Ramos (cell line): ENCODE measurements at regions not wholly inside any gene's neighbourhood (a gene's known extent, or its start where the extent isn't known, plus 50 kb on each side); places are given as distances from the start of the nearest gene placed in this dataset.

Experiments
- in situ Hi-C: fragments of 300-500 bp; cut with MboI; formaldehyde crosslinking; loops from one replicate; pipeline ENCODE4 v1.14.3; 2022; ENCODE audit warnings: low sequenced_read_pairs; ENCODE audit not compliant: unreplicated experiment

- in situ Hi-C loops: no loop called here
Measured at GRCh38 chr2:234669621-234670020, 172.7 kb upstream of the ARL4C start.

GRCh38 chr2:234669001-234669400, 172.1 kb upstream of the ARL4C start:
- in situ Hi-C loops: no loop called here

DNA sequence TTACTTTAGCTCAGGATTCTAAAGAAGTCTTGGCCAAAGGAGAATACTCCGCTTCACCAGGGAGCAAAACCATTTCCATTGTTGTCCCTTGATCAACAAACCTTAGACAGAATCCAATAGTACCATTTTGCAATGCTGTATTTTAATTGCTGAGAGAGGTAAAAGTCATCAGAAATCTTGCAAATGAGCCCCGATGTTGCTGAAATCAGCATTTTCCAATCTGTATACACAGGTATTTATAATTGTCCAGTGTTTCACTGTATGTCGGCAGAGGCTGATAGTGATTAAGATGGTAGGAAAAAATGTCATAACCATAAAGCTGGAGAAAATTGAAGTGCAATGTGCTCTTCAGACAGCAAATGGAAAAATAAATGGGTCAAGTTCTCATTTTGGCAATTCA, 170.0 kb upstream of the ARL4C start:
- in situ Hi-C loops: no loop called here

DNA sequence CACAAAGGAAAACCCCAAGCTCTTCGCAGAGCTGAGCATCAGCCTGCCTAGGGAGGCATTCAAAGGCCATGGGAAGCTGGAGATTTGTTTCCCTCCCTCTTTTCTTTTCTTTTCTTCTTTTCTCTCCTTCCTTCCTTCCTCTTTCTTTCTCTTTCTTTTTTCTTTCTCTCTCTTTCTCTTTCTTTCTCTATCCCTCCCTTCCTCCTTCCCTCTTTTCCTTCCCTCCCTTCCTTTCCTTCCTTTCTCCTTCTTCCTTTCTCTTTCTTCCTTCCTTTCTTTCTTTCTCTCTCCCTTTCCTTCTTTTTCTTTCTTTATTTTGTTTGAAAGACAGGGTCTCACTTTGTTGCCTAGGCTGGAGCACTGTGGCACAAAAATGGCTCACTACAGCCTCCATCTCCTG, 168.4 kb upstream of the ARL4C start:
- in situ Hi-C loops: no loop called here

- in situ Hi-C loops: no loop called here
Measured at GRCh38 chr2:234661849-234662248, 165.0 kb upstream of the ARL4C start.

- in situ Hi-C loops: no loop called here
Measured at GRCh38 chr2:234661175-234661574, 164.3 kb upstream of the ARL4C start.

GRCh38 chr2:234655706-234656105, 158.8 kb upstream of the ARL4C start:
- in situ Hi-C loops: no loop called here

DNA sequence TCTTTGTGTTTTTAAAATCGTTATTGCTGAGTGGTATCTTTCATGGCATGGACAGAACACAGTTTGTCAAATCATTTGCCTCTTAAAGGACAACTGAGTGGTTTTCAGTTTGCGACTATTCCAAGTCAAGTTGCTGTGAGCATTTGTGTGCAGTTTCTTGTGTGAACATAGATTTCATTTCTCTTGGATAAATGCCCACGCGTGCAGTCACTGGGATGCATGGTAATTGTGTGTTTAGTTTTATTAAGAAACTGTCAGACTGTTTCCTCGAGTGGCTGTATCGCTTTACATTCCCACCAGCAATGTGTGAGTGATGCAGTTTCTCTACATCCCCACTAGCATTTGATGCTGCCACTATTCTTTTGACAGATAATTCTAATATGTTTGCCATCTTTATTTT, 154.0 kb upstream of the ARL4C start:
- in situ Hi-C loops: no loop called here

DNA sequence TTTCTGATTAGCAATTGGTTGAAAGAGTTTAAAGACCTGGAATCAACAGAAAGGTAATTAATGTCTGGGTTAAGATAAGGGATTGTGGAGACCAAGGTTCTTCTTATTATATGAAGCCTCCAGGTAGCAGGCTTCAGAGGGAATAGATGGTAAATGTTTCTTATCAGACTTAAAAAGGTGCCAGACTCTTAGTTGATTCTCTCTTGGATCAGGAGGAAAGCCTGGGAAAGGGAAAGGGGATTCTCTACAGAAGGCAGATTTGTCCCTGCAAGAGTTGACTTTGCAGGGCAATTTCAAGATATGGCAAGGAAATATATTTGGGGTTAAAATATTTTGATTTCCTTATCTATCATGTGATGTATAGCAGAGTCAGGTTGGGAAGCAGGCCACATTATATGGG, 153.1 kb upstream of the ARL4C start:
- in situ Hi-C loops: no loop called here

- in situ Hi-C loops: no loop called here
Measured at GRCh38 chr2:234643407-234643806, 146.5 kb upstream of the ARL4C start.

GRCh38 chr2:234641086-234641485, 144.2 kb upstream of the ARL4C start:
- in situ Hi-C loops: no loop called here

DNA sequence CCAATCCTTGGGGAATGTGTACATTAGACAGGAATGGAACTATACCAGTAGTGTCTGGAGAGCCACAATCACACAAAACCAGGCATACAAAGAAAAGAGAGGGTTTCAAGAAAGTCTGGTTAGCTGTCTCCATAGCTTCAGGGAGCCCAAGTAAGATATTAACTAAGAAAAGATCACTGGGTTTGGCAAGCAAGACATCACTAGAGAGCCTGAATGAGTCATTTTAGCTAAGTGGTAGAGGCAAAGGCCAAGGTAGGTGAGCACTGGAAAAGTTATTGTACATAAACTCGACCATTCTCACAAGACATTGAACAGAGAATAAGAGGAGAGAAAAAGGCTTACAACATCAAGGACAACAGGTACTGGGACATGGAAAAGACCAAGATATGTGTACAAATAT, 143.8 kb upstream of the ARL4C start:
- in situ Hi-C loops: no loop called here

GRCh38 chr2:234638966-234639365, 142.1 kb upstream of the ARL4C start:
- in situ Hi-C loops: no loop called here

DNA sequence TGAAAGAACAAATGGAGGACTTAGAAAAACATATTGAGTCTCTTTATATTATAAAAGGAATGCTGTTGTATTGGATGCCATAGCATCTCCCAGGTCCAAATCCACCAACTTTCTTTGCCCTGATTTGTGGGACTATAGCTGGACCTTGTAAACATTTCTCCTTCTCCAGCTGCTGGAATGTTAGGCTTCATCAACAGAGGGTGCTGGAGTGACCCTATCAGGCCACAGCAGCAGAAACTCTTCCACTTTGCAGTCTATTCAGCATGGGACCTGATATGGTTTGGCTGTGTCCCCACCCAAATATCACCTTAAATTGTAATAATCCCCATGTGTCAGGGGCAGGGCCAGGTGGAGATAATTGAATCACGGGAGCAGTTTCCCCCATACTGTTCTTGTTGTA, 138.4 kb upstream of the ARL4C start:
- in situ Hi-C loops: no loop called here

GRCh38 chr2:234633581-234634230, 136.8 kb upstream of the ARL4C start:
- in situ Hi-C loops: no loop called here

DNA sequence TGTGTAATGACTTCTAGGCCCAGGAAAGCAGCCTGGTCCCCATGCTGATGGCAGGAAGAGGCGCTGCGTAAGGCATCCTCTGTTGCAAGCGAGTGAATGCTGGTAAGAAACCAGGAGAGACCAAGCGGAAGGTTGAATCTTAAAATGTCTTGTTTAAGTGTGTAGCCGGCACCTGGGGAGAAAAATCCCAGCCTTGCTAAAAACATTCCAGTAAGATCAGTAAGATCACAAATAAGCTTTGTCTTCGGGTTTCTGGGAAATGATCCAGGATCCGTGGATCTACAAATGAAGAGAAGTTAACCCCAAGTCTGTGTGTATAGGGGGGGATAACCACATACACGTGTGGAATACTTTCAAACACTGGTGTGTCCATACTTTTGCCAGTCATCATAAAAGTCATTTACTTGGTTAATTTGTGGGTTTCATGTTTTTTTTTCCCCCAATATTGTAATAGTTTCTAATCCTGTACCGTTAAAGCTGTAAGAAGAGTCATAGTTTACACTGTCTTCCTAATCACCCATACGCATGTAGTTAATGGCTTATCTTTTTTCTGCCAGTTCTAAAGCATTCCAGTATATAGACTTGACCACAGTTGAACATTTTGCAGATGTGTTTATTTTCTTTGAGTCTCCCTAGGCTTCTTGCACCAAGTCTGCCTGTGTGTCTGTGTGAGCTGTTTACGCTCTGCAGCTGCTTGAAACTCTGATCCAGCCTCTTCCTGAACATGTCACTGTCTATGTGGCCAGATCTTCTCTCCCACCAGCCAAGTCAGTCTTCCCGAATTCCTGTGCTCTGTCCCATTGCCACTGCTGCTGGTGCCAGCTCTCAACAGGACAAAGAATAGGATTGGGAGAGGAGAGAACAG, 135.9 kb upstream of the ARL4C start:
- in situ Hi-C loops: no loop called here

GRCh38 chr2:234631646-234632514, 135.0 kb upstream of the ARL4C start:
- in situ Hi-C loops: no loop called here

- in situ Hi-C loops: no loop called here
Measured at GRCh38 chr2:234630801-234631261, 133.9 kb upstream of the ARL4C start.

GRCh38 chr2:234629596-234629995, 132.7 kb upstream of the ARL4C start:
- in situ Hi-C loops: no loop called here

DNA sequence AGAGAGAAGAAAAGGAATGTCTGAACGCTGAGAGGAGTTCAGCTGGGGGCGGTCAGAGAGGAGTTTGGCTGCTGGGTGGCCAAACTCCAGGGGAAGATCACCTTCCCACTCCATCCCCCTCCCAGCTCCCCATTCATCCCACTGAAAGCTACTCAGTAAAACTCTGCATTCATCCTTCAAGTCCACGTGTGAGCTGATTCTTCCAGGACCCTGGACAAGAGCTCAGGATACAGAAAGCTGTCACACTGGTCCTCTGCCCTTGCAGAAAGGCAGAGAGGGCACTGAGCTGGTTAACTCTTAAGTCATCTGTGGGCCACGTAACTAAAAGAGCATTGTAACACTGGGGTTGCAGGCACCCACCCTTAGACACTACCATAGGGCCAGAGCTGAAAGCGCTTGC, 132.1 kb upstream of the ARL4C start:
- in situ Hi-C loops: no loop called here

GRCh38 chr2:234627308-234627707, 130.4 kb upstream of the ARL4C start:
- in situ Hi-C loops: no loop called here
